HG03045 (cell line): ENCODE measurements at regions not wholly inside any gene's neighbourhood (a gene's known extent, or its start where the extent isn't known, plus 50 kb on each side); places are given as distances from the start of the nearest gene placed in this dataset.

Experiments
- ATAC-seq: cut with Tn5 transposase; IDR thresholded peaks from one replicate; pipeline ENCODE4 v1.9.1; 2021; ENCODE audit warnings: mild to moderate bottlenecking, moderate library complexity; ENCODE audit not compliant: unreplicated experiment

DNA sequence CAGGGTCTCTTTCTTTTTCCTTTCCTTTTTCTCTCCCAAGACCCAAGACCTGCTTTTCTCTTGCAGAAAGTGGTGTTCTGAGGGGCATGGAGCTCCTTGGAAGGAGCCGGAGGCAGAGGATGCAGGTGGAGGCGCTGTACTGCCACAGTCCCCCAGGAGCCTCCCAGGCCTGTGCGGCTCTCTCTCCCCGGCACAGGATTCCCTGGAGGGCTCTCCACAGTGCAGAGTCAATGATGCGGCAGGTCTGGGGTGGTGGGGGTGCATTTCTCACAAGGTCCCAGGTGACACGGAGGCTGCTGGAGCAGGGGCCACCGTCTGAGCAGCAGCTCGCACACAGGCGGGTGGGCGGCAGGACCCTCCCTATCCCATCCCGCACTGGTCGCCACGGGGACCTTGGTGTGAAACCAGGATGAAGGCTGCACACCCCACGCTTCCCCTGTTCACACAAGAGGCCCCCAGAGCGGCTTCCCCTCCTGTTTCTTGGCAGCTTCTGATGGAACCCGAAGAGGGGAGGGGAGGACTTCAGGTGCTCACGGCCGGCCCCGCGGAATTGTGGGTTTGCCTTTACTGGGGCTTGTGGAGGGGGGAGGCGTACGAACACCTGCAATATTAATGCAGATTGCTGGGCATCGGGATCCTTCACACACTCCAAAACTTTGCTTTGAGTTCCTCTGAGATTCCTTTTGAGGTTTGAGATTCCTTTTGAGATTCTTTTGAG is 186.9 kb downstream of the ENGASE start:
- no peak for ATAC-seq

DNA sequence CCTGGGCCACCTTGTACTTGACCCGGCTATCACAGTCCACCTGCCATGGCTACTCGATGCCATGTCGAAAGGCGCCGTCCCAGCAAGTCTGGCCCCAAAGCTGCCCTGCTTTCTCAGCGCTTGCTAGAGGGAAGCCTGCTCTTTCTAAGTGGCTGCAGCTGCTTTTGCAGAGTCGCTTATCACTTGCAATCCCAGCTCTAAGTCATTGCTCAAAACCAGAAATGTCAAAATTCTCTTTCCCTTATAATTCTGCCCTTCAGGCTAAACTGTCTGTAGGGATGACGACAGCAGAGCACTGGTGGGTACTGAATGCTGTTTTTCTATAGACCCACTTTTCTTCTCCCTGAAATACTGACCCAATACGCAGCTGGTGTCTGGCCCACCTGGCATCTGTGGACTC is 184.2 kb downstream of the ENGASE start:
- ATAC-seq, result no peak

DNA sequence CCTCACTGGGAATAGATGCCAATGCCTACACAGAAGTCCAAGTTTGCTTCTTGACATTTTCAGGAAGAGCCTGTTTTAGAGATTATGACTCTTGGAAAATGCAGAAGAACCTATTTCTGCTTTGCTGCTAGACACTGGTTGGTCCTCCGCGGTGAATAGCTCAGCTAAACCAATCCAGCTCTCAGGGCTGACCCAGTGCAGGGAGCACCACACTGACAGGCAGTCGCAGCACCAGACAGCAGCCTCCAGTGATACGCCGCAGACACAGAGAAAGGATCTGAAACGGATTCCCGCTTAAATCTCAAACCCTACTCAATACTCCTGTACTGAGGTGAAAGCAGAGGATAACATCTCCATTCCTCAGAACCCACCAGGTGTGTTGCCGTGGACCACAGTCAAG is 183.4 kb downstream of the ENGASE start:
- ATAC-seq, result no peak

DNA sequence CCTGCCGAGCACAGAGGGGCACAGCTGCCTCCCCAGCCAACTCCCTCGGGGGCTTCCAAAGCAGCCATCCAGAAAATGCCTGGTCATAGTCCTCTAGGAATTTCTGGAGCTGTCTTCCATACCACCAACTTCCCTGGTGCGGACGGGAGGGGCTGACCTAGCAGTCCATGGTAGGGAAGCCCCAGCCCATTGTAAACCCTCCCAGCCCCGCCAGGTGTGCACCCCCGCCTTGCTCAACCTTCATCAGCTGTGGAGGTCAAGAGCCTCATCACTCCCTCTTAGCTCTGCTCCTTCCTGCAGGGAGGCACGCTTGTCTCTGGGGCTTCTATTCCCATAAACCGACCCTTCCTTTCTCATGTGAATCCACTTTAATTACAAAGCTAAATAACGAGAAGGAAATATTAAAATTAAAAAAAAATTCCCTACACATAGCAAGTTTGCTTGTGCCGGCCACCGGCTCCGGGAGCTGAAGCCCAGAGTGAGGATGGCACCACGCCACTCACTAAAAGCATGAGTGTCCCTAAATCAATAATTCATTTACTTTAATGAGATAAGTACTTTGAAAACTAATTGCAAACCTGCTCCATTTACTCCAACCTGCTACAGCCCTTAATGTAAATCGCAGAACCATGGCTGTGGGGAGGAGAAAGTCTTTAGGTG is 181.4 kb downstream of the ENGASE start:
- ATAC-seq, result no peak

DNA sequence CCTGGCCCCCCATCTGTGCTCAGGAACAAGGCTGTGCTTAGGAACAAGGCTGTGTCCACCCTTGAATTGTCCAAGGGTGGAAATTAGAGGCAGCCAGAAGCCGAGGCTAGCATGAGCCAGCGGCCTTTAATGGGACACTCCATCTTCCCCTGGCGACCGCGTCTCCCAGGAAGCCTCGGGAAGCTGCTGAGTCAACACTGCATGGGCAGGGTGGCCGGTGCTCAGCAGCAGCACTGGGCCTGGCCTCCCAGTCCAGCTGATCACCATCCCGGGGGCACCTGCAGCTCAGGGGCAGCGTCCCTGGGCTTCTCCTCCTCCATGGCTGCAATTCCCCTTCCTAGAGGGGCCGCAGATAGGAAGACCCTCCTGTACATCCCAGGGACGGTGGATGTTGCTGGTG is 180.8 kb downstream of the ENGASE start:
- no peak for ATAC-seq

DNA sequence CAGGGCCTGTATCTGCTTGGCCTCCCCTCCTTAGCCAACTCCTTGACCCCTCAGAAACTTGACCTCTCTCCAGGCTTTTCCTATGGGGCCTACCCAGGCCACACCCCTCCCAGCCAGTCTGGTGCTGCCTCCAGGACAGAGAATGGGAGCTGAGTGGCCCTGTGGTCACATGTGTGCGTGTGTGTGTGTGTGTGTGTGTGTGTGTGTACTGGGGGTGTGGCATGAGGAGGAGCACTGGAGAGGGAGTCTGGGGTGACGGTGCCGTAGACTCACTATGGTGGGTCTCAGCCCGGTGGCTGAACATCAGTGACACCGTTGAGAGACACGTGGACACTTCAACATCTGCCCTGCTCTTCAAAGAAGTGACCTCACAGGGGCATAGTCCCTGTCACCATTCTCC is 180.4 kb downstream of the ENGASE start:
- ATAC-seq, result no peak

DNA sequence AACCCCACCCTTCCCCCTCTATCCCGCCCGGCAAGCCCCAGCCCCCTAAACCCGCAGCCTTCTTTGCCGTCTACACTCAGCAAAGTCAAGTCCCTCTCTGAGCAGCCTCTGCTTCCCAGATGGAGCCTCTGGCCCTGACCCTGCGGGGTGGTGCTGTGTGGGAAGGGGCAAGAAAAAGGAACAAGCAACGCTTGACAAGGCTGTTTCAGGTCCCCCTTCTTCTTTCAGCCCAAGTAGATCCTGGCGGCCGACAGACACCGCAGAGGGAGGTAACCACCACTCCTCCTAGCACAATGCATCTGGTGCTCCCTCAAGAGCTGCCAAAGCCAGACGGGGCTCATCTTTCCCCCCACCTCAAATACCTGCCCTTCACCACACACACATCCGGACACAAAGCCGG is 178.3 kb downstream of the ENGASE start:
- ATAC-seq, result no peak

DNA sequence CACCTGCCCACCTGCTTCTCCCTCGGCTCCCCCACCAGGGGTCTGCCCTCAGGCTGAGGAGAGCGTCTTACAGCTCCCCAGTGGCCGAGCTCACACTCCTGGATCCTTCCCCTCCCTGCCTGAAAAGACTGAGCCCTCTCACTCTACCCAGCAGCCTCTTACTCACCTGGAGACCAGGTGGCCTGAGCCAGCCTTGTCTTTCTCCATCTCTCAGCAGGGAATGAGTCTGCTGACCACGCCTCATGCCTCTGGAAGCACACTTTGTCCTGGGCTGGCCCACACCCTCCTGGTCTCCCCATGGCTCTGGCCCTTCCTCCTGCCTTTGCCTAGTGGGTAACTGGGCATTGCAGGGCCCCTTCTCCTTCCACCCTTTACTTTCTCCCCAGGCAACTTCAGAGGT is 177.2 kb downstream of the ENGASE start:
- no peak for ATAC-seq

DNA sequence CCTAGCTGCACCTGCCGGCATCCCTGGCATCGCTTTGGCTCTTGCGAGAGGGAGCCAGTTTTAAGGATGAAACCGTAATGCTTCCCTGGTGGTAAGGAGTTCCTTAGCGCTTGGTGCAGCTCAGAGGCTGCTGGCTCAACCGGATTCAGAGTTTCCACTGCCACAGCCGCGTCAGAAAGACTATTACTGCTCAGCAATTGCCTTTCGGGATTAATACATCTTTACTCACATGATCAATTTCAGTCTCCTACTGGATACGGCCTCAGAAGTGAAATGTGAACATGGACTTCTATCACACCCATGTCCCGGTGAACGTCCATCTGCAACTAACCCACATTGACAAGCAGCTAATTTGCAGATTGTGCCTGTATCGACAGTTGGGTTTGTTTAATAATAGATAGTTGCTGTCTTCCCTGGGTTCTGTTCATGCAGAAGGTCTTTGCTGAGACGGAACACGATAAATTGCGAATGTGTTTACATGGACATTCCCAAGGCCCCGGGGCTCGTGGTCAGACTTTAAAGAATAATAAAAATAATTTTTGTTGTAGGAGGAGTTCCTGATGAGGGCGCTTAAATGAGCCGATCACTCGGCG is 175.4 kb downstream of the ENGASE start:
- ATAC-seq, result no peak

DNA sequence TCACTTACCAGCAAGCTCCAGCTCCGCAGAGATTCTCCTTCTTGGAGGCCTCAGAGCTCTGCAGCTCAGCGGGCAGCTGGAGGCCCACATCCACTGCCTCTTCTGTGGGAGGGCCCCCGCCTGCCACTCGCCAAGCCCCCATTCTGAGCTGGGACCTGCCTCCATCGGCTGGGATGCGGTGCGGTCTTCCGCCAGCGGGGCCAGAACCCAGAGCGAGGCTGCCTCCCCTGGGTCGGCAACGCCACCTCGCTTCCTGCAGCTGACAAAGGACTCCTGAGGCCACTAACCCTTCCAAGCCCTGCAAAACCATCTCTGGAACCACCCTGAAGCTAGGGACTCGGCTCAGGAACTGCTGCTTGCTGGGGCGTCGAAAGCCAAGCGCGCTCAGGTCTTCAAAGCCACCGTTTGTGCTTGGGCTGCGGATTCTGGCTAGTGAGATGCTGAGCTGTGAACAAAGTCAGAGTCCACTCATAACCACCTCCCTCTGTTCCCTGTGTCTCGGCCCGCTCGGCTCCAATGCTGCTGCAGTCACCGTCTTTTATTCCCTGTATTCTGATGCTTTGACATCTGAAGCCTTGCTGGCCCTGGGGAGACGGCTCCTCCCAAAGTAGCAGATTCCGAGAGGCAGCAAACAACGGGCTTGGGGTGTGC is 174.3 kb downstream of the ENGASE start:
- ATAC-seq, result no peak

DNA sequence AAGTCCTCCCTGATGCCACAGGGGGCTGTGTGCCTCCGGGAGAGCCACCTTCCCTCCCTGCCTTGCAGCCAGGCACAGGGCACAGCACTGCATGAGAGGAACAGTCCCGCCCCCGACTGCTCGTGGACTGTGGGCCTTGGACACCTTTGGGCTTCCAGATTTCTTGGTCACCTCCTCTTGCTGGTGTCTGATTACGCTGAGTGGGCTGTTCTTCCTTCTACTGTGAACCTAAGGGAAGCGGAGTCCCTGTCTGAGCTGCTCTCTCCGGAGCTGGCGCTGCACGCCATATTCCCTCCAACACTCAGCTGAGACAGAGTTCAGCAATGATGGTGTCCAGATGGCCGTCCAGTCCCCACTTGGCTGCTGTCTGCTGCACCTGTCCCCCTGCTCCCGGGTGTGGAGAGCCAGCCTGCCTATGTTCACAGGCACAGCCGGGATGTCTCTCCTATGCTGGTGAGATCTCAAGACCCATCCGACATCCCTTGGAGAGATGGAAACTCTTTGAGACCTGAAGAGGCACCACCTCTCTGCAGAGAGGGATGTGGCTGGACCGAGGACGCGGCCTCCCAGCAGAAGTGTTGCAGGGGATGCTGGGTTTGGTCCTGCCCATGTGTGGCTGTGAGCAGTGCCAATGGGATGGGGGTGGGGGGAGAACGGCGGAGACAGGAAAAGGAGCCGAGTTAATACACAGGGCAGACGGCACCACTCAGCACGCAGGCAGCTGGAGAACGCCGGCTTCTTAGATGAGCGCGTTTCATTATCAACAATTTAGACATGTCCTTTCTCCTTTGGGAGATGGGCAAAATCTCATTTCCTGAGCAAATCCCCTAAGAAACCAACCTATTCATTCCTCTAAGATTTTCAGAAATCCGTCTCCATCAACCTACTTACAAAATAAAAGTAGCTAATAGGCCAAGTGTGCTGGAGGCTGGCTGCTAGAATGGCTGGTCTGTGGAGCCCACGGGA is 171.9 kb downstream of the ENGASE start:
- ATAC-seq, result no peak

DNA sequence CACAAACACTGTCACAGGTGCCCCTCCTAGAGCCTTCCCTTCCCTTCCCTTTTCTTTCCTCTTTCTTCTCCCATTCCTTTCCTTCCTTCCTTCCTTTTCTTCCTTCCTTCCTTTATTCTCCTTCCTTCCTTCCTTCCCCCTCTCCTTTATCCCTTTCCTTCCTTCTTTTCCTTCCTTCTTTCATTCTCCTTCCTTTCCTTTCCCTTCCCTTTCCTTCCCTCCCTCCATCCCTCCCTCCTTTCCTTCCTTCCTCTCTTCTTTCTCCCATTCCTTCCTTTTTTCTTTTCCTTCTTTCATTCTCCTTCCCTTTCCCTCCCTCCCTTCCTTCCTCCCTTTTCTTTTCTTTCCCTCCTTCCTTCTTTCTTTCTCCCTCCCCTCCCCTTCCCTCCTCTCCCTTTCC is 170.0 kb downstream of the ENGASE start:
- no peak for ATAC-seq

DNA sequence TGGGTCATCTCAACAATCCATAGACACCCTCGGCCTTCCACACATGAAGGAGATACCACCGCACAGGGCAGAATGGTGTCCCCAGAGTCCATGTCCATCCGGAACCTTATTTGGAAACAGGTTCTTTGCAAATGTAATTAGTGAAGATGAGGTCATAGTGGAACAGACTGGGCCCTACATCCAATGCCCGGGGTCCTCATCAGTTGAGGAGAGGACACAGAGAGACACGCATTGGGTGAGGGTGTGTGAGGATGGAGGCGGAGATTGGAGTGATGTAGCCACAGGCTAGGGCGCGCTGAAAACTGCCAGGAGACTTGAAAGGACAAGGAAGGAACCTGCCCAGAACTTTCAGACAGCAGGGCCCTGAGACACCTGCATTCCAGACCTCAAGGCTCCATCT is 169.4 kb downstream of the ENGASE start:
- no peak for ATAC-seq

DNA sequence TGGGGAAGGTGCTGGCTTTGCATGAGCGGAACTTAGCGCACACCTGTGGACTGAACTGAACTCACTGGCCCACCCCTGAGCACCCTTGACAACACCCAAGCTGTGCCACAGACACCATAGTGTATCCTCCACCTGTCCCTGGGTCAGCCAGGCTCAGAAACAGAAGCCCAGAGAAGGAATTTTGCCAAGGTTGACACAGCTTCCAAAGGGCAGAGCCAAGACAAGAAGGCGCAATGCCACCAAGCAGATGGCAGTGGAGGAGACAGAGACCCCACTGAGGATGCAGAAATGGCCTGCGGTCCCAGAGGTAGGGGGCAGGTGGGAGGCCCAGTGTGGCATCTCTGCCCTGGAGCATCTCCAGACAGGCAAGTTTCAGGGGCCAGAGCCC is 169.0 kb downstream of the ENGASE start:
- no peak for ATAC-seq

DNA sequence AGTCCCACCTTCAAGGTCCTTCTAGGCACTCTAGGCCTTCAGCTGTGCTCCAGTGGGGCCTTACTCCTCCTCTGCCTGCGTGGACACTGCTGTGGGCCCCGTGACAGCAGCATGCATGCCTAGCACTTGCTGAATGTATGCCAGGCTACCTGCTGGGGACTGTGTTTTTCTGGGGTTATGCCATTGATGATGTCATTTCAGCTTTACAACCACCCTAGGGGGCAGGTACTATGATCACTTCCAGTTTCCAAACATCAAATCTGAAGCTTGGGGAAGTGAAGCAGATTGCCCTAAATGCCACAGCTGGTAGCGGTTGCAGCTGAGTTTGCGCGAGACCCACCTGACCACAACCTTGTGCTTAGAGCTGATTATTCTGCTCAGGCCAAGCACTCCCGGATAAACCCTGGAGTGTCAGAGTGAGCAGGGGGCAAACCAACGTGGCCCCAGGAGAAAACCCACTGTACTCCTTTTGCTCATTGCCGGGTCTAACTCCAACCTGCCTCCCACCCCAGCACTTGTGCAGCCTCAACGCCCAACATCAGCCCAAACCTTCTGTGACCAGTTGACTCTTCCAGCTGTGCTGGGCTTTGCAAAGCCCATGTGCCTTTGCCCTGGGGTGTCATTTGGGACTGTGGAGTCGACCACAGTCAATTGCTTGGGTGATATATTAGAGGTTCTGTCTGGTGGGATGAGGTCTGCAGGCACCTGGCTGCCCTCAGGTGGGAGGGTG is 168.4 kb downstream of the ENGASE start:
- no peak for ATAC-seq

DNA sequence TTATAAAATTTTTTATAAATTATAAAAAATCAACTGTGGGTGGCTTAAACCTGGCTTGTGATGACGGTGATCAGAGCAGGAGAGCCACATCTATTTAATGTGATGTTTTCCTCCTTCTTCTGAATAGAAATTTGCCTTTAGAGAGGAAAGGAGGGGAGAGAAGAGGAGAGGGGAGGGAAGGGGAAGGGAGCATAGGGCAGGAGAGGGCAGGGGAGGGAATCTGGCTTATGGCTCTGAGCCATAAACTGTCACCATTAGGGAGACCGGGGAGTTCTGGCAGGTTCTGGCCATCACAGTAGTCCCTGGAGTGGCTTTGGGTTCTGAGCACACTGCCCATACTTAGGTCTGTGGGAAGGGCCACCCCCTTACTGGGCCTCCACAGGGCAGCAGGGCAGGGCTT is 167.8 kb downstream of the ENGASE start:
- no peak for ATAC-seq

DNA sequence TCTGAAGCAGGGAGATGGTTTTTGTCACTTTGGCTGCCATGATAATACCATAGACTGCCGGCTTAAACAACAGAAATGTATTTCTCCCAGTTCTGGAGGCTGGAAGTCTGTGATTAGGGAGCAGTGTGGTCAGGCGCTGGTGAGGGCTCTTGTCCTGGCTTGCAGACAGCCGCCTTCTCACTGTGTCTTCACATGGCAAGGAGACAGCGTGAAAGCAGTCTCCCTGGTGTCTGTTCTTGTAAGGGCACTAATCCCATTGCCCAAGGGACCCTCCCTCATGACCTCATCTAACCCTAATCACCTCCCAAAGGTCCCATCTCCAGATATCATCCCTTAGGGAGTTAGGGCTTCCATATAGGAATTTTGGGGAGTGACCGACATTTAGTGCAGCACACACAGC is 167.0 kb downstream of the ENGASE start:
- ATAC-seq, result no peak

DNA sequence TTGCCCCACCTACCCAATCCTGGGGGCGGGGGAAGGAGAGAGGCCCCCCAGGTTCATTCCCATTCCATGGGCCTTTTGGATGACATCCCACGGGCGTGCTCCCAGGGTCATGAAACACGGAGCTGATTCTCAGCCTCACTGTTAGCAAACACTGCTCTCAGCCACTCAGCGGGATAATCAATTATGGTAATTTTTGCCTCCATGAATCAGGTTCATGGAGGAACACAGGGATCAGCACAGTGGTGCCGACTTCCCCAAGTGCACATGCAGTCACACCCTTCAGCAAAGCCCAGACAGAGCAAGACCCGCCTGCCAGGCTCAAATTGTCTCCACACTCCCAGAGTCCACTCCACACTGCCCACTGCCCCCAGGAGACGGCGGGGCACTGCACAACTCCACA is 164.6 kb downstream of the ENGASE start:
- ATAC-seq, result no peak

DNA sequence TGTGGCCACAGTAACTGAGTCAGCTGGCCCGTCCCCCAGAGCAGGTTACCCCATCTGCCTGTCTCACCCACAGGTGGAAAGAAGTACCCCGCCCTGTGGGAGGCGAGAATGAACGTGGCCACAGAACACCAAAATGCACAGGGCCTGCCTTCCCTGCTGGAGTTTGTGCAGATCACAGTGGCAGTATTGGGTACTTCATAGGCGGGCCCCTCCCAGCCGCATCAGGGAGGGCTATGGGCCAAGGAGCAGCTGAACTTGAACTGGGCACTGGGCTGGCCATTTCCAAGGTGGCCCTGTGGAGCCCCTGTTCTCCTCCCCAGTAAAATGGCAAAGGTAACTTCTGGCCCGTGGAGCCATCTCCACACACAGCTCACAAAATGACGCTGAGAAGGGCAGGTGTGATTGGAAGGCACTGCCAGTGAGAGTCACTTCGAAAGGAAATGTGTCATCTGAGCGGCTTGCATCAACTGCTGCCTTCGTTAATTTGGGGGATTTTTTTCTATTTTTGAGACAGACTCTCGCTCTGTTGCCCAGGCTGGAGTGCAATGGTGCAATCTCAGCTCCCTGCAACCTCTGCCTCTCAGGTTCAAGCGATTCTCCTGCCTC is 162.9 kb downstream of the ENGASE start:
- no peak for ATAC-seq

DNA sequence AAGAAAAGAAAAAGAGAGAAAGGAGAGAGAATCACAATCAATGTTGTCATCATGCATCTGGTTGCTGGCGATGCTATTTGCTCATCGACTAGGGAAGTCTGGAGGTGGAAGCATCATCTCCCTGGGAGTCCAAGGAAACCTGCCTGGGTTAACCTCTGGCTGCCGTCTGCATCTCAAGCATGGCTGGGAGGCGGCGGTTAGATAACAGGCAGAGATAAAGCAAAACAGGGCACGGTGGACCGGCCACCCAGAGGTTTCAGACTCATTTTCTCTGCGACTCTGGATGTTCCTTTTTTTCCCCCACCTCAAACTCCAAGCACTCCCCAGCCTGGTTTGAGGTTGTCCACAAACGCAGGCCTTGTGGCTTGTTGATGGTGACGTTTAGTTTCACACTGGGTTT is 161.2 kb downstream of the ENGASE start:
- ATAC-seq, result no peak
